Prostate gland (tissue), 2 donors: ENCODE measurements at regions not wholly inside any gene's neighbourhood (a gene's known extent, or its start where the extent isn't known, plus 50 kb on each side); places are given as distances from the start of the nearest gene placed in this dataset.

Experiments used
- CTCF ChIP-seq, 4 experiments: fragments of 200-600 bp in 2 of 4; fragments of 450-650 bp in 2 of 4; sonication (generic) in 2 of 4; IDR thresholded peaks; 1 replicate in 3 of 4; 2 replicates in 1 of 4; pipeline ENCODE4 v1.5.1; 2016 to 2019; ENCODE audit warnings: antibody characterized with exemption in 4 of 4, mild to moderate bottlenecking in 2 of 4, moderate library complexity in 2 of 4
- POLR2AphosphoS5 ChIP-seq: sonication (generic); formaldehyde crosslinking; IDR thresholded peaks from one replicate; pipeline ENCODE4 v1.6.1; 2017; ENCODE audit warnings: antibody characterized with exemption

- TF ChIP-seq CTCF (IDR thresholded peaks at IDR 0.05) (no peak), POLR2AphosphoS5 (no peak)
Observed at GRCh38 chr3:105960381-105960780, 91.6 kb upstream of the CBLB start.
